ENCODE measurements at regions not wholly inside any gene's neighbourhood (a gene's known extent, or its start where the extent isn't known, plus 50 kb on each side); places are given as distances from the start of the nearest gene placed in this dataset.

DNA sequence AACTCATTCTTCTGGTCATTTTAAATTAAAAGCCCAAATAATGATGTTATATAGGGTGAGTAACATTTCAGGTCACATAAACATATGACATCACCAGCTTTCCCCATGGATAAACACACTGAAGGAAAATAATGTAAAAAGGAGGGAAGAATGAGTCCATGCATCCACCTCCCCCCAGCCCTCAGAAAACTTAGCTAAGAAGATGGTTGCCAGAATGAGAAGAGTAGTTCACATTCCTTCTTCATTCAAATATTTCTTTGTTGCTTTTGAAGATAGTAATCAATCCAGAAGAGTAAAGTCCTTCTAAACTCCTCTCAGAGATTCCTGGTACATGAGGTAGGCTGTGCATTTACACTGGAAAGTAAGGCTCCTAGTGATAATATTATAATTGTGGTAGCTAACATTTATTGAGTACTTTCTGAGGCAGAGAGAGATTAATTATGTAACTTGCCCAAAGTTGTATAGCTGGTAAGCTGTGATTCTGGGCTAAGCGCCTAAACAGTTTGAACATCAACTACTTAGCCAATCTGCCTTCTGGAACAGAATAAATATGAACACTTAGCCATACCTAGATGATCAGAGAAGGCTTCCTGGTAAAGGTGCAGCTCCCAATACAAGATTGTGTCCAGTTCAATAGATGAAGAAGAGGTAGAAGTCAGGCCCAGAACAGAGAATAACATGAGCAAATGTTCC lies 256.7 kb upstream of the FN1 start:
- no peaks in the 10 kb centered on the region for H3K9me3 Mint-ChIP-seq
- no peak for DNase-seq
- H3K4me3 Mint-ChIP-seq = no peak overlapping the region
- no peaks in the 10 kb centered on the region for H3K27me3 Mint-ChIP-seq
- H3K4me1 Mint-ChIP-seq = no peaks in the 10 kb centered on the region
- no peaks in the 10 kb centered on the region for H3K36me3 Mint-ChIP-seq
- no peak overlapping the region for H3K27ac Mint-ChIP-seq

DNA sequence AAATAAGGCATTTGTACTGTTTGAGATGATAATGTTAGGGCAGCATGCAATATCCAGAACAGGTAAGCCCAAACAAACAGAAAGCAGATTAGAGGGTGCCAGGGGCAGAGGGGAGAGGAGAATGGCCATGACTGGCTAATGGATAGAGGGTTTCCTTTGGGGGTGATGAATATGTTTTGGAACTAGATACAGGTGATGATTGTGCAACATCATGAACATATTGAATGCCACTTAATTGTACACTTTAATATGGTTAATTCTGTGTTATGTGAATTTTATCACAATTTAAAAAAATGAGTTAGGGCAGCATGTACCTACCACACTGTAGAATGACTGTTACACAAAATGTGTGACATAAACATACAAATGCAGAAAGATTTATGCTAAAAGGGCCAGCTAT lies 255.5 kb upstream of the FN1 start:
- no peak overlapping the region for H3K27ac Mint-ChIP-seq
- no peaks in the 10 kb centered on the region for H3K9me3 Mint-ChIP-seq
- H3K36me3 Mint-ChIP-seq = no peaks in the 10 kb centered on the region
- no peaks in the 10 kb centered on the region for H3K4me1 Mint-ChIP-seq
- H3K27me3 Mint-ChIP-seq = no peaks in the 10 kb centered on the region
- H3K4me3 Mint-ChIP-seq = no peak overlapping the region
- no peak for DNase-seq

DNA sequence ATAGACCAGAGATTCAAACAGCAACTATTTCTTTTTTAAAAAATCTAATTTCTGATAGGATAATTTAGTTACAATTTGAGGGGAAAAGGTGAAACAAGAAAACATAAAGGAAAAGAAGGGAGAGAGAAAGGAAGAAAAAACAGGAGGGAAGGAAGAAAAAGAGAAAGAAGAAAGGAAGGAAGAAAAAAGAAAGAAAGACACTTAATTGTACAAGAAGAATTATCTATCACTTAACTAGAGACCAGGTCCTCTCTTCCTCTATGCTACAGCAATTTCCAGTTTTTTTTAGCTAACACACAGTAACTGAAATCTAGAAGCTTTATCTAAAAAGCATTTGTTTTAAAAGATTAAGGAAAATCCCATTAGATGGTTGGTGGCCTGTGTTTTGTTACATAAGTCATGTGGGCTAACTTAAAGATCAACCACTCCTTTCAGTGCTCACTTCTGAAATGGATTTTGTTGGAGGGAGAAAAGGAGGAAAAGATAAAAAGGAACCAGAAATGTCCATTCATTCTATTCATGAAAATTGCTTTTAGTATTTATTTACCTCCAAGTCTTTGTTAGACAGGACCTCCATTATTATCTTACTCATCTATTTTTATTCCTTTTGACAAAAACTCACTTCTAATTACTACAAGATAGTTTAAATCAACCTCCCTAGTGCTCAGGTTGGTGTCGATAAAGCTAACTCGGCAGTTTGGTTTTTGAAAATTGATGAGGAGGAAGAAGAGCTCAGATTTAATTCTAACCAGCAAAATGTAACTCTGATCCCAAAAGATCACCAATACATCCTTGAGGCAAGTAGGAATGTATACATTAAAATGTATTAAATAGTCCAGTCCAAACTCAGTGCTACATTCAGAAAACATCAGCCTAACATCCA lies 251.5 kb upstream of the FN1 start:
- Mint-ChIP-seq H3K36me3 (no peaks in the 10 kb centered on the region), H3K27me3 (no peaks in the 10 kb centered on the region), H3K4me1 (no peaks in the 10 kb centered on the region), H3K4me3 (no peak overlapping the region), H3K9me3 (peaks cover 9% of the 10 kb centered on the region), H3K27ac (no peak overlapping the region)
- DNase-seq = no peak

DNA sequence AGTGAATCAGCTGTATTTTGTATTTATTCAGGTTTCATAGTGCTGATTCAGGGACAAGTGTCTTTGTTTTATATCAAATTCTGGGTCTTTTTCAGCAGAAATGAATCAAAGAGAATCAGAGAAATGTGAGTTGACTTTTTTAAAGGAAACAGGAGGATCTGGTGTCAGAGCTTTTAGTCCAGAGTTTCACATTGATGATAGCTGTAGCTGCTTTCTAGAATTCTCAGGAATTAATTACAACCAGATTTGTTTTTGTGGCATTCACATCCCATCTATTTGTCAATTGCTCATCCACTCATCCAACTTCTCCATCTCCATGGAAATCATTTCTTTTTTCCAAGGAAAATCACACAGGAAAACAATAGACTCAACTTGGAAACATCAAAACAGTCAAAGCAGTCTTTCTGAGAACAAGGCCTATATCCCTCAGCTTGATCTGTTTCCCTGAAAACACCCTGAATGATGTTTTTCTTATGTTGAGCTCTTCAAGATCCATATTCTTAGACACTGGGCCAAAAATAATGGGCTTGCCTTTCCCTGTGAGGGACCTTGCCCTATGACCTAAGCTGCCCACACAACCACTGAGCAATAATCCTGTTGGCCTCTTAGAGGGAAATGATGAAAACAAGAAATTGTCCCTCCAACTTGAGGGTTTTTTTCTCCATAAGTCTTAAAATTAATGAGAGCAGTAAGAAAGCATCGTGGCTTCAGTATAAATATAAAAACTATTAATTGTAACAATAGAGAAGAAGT lies 249.5 kb upstream of the FN1 start:
- Mint-ChIP-seq H3K4me1 (peaks cover 18% of the 10 kb centered on the region), H3K9me3 (peaks cover 9% of the 10 kb centered on the region), H3K27me3 (no peaks in the 10 kb centered on the region), H3K36me3 (no peaks in the 10 kb centered on the region), H3K4me3 (no peak overlapping the region), H3K27ac (no peak overlapping the region)
- DNase-seq = no peak

DNA sequence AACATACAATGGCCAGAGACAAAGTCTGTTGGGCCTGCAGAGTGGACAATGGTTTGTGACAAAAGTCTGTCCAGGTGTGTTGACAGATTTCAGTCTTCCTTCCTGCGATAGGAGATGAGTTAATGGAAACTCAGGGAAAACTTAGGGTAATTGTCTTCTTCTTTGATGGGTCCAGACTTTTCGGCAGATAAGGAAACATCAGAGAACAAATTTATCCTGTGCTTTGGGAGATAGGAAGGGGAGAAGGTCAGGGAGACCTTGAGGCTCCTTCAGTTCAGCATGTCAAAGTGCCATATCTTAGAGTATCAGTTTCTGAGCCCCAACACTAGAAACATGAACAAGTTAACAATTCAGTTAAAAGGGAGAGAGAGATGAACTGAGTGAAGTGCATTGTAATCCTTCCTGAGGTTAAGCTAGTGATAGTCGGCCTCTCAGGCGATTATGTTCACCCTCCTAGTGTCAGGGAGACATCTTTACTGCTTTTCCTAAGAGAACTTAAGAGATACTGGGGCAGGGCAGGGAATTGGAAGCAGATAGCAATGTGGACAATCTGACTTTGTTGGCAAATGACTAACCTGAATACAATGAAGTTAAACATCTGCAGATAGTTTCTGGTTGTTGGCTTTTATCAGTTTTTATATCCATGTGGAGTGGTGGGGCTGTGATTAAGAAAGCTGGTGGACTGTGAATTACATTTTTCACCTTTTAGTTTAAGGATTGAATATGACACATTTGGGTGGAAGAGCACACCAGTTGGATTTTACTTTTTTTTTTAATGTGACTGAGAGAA lies 248.8 kb upstream of the FN1 start:
- Mint-ChIP-seq H3K27ac (no peak overlapping the region), H3K27me3 (no peaks in the 10 kb centered on the region), H3K36me3 (no peaks in the 10 kb centered on the region), H3K9me3 (peaks cover 9% of the 10 kb centered on the region), H3K4me3 (no peak overlapping the region), H3K4me1 (peaks cover 21% of the 10 kb centered on the region)
- no peak for DNase-seq

DNA sequence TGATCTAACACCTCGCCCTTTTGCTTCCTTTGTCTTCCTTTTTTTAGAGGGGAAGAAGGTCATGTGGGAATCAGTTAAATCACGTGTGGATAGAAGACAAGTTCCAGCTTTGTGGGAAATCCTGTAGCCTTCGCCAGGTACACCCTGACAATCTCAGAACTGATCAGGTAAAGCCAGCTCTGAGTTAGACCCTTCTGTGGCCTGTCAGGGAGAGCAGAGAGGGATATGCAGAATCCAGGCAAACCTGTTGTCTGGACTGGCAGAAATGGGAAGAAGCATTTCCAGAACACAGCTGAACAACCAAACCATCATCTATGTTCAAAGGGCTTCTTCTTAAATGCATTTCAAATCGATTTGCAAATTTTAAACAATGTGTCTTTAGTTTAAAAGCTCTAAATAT lies 247.4 kb upstream of the FN1 start:
- Mint-ChIP-seq H3K27ac (no peak overlapping the region), H3K4me3 (no peak overlapping the region), H3K27me3 (no peaks in the 10 kb centered on the region), H3K9me3 (peaks cover 10% of the 10 kb centered on the region), H3K36me3 (no peaks in the 10 kb centered on the region), H3K4me1 (peaks cover 23% of the 10 kb centered on the region)
- DNase-seq = no peak

DNA sequence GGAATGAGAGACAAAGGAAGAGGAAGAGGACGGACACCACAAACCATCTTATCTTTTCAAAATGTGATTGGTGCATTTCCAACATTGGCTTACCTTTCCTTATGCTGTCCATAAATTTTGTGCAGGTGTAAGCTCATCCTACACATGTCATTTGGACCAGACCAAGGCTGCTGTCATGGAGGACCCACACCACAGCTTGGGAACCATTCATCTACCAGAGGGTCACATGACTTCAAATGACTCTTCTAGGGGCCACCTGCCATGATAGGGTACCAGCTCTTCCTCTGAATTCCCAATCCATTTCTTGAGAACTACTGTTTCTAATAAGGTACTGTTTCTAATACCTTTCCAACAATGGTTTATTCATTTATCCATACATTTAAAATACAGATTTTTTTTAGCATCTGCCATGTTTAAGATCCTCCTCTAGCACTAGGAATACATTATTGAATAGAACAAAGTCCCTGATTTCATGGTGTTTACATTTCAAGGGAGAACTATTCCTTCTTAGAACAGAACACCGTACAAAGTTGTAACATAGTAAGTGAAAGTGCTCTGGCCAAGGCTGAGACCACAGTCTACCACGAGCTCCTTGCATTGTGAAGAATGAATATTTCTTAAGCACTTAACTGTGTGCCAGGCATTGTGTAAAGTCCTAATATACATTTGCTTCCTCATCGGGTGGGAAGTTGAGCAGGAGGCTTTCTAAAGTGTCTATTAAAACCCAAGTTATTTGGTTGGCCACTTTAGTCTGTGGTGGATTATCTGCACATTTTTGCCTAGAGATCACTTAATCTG lies 246.1 kb upstream of the FN1 start:
- DNase-seq = no peak
- Mint-ChIP-seq H3K4me1 (peaks cover 28% of the 10 kb centered on the region), H3K27ac (peak overlapping the region; percentile 53)

DNA sequence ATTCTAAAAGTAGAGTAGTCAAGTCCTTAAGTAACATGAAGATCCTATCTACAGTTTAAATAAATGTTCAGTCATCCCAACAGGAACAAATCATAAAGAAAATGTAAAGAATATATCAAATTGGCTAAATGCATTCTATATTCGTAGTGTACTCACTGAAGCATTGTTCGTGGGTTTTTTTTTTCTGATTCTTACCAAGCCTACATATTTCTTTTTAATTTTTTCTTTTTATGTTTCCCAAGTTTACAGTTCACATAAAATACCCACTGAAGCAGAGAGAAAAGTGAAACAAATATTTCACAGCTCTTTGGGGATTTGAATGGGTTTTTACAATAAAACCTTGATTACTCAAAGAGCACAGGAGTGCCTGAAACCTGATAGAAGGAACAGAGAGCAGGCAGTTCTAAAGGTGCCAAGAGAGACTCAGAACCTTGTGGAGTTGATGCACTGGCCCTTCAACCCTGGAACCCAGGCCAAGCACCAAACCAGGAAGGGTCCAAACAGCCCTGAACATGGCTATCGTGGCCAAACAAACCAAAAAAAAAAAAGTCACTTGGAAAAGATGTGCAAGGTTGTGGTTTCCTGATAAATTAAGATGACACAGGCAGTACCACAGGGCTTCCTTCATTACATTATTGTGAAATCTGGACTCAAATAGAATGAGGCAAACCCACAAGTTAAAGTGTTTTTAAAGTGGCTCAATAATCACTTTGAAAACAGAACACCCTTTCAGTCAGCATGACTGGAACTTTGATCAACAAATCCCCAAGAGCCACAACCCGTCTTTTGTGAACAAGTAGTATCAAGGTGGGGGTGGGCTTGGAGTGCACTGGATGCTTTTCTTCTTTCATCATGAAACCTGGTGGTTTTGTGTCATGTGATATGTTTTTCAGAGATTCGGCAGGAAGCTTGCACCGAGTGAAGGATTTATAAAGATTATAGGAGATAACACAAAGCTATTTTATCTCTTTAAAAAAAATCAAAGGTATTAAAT lies 245.0 kb upstream of the FN1 start:
- Mint-ChIP-seq H3K27ac (peak overlapping the region; percentile 81), H3K36me3 (no peaks in the 10 kb centered on the region), H3K4me1 (peaks cover 28% of the 10 kb centered on the region), H3K27me3 (no peaks in the 10 kb centered on the region), H3K4me3 (peak overlapping the region; percentile 32), H3K9me3 (peaks cover 10% of the 10 kb centered on the region)
- peak; percentile 13 for DNase-seq

More for the DNA sequence above, 246.1 kb upstream of the FN1 start:
- Mint-ChIP-seq H3K36me3 (no peaks in the 10 kb centered on the region), H3K9me3 (peaks cover 10% of the 10 kb centered on the region), H3K4me3 (peak overlapping the region; percentile 16), H3K27me3 (no peaks in the 10 kb centered on the region)

DNA sequence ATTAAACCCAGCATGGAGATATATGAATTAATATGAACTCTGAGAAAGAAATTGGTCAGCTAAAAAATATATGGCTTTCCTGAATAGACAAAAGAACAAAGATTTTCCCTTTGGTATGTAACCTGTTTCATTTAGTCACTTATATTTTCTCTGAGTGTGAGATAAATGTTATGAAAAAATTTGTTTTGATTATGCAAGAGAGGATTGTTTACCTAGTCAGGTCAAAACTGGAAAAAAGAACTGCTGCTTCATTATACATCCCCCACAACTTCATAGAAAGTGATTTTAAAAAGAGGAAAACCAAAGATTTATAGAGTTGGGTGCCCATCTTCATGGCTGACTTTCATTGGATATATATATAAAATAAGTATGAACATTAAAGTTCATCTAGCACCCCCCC lies 242.2 kb upstream of the FN1 start:
- DNase-seq = no peak
- Mint-ChIP-seq H3K36me3 (no peaks in the 10 kb centered on the region), H3K27ac (no peak overlapping the region), H3K27me3 (no peaks in the 10 kb centered on the region), H3K4me1 (peaks cover 28% of the 10 kb centered on the region), H3K4me3 (no peak overlapping the region), H3K9me3 (peaks cover 3% of the 10 kb centered on the region)

DNA sequence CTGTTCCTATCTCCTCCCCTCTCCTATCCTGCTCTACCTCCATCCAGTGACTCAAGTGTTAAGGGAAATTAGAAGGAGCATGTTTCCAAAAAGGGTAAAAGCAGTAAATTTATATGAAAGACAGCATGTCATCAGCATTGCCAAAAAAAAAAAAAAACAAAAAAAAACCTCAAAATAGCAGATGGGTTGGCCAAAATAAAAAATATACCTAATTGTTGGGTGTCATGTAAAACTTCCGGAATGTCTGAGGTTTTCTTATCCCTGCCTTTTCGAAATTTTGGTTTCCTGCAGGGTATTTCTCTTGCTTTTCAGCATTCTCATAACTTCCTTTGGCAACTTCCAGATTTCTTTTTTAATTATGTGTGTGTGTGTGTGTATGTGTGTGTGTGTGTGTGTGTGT lies 241.6 kb upstream of the FN1 start:
- no peaks in the 10 kb centered on the region for H3K27me3 Mint-ChIP-seq
- peaks cover 28% of the 10 kb centered on the region for H3K4me1 Mint-ChIP-seq
- no peaks in the 10 kb centered on the region for H3K36me3 Mint-ChIP-seq
- peaks cover 3% of the 10 kb centered on the region for H3K9me3 Mint-ChIP-seq
- H3K4me3 Mint-ChIP-seq = no peak overlapping the region
- DNase-seq = no peak
- no peak overlapping the region for H3K27ac Mint-ChIP-seq

DNA sequence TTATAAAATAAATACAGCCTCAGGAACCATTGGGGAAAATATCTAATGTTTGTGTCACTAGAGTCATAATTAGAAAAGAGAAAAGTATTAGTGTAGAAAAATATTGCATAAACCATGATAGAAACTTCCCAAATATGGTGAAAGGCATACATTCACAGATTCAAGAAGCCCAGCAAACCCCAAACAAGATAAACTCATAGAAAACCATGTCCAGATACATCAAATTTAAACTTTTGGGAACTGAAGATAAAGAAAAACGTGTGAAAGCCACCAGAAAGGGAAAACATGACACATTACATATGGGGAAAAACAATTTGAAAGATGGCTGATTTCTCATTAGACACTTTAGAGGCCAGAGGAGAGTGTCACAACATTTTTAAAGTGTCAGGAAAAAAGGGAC lies 236.5 kb upstream of the FN1 start:
- Mint-ChIP-seq H3K36me3 (no peaks in the 10 kb centered on the region), H3K4me1 (peaks cover 2% of the 10 kb centered on the region), H3K4me3 (no peak overlapping the region)

DNA sequence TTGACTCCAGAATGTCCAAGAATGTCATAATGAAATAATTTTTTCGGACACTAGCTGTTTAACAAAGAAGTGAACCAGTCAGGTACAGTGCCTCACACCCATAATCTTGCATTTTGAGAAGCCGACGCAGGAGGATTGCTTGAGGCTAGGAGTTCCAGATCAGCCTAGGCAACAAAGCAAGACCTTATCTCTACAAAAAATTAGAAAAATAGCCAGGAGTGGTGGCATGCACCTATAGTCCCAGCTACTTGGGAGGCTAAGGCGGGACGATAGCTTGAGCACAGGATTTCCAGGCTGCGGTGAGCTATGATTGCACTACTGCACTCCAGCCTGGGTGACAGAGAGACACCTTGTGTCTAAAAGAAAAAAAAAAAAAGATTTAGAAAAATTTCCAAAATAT lies 235.8 kb upstream of the FN1 start:
- DNase-seq = no peak
- Mint-ChIP-seq H3K4me3 (no peak overlapping the region), H3K36me3 (no peaks in the 10 kb centered on the region), H3K27me3 (no peaks in the 10 kb centered on the region), H3K27ac (no peak overlapping the region), H3K4me1 (no peaks in the 10 kb centered on the region), H3K9me3 (peaks cover 1% of the 10 kb centered on the region)

More for the DNA sequence above, 236.5 kb upstream of the FN1 start:
- Mint-ChIP-seq H3K27ac (no peak overlapping the region), H3K27me3 (no peaks in the 10 kb centered on the region), H3K9me3 (peaks cover 1% of the 10 kb centered on the region)
- no peak for DNase-seq

DNA sequence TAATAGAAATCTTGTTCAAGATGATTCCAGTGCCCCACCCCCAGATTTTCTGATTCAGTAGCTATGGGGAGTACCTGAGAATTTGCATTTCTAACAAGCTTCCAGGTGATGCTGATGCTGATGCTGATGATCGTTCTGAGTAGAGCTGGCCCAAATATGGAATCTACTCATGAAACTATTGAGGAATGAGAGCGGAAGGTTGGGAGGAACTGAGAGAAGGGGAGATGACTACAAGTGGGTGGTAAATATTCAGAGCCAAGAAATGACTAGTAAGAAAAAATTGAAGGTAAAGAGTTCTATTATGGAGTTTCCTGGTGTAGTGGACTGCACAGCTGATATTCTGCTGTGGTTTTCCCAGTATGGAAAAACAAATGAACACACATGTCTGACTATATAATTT lies 235.4 kb upstream of the FN1 start:
- no peaks in the 10 kb centered on the region for H3K4me1 Mint-ChIP-seq
- H3K9me3 Mint-ChIP-seq = peaks cover 1% of the 10 kb centered on the region
- H3K27me3 Mint-ChIP-seq = no peaks in the 10 kb centered on the region
- H3K27ac Mint-ChIP-seq = no peak overlapping the region
- no peaks in the 10 kb centered on the region for H3K36me3 Mint-ChIP-seq
- DNase-seq = no peak
- H3K4me3 Mint-ChIP-seq = no peak overlapping the region
